GM12872 (cell line): ENCODE measurements at regions not wholly inside any gene's neighbourhood (a gene's known extent, or its start where the extent isn't known, plus 50 kb on each side); places are given as distances from the start of the nearest gene placed in this dataset.

ENCODE experiments used
- CTCF ChIP-seq: IDR thresholded peaks from 3 replicates; pipeline ENCODE4 v1.5.1; 2011; ENCODE audit warnings: low read depth, mild to moderate bottlenecking, low read length, moderate library complexity; ENCODE audit not compliant: insufficient read depth

DNA sequence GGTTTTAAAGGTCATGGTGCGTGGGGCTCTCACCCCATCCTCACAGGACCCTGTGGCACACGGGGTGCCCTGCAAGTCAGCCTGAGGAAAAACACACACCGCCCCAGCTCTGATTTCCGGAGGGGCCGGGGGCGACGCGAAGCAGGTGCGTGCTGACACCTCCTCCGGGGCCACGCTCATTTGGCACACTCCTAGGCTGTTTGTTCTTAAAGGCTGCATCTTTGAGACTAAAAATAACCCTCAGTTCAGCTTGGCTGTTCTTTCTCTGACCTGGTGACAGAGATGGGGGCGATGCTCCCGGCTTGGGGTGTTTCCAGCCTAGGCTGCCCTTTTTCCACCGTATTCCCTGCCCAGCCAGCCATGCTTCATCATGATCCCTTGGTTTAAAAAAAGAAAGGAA, 141.5 kb upstream of the TPM1 start:
- TF ChIP-seq CTCF, result no peak

GRCh38 chr15:62901909-62902546, 140.5 kb upstream of the TPM1 start:
- no peak for TF ChIP-seq CTCF

GRCh38 chr15:62902821-62903220, 139.7 kb upstream of the TPM1 start:
- no peak for TF ChIP-seq CTCF

GRCh38 chr15:62903437-62903836, 139.1 kb upstream of the TPM1 start:
- no peak for TF ChIP-seq CTCF

DNA sequence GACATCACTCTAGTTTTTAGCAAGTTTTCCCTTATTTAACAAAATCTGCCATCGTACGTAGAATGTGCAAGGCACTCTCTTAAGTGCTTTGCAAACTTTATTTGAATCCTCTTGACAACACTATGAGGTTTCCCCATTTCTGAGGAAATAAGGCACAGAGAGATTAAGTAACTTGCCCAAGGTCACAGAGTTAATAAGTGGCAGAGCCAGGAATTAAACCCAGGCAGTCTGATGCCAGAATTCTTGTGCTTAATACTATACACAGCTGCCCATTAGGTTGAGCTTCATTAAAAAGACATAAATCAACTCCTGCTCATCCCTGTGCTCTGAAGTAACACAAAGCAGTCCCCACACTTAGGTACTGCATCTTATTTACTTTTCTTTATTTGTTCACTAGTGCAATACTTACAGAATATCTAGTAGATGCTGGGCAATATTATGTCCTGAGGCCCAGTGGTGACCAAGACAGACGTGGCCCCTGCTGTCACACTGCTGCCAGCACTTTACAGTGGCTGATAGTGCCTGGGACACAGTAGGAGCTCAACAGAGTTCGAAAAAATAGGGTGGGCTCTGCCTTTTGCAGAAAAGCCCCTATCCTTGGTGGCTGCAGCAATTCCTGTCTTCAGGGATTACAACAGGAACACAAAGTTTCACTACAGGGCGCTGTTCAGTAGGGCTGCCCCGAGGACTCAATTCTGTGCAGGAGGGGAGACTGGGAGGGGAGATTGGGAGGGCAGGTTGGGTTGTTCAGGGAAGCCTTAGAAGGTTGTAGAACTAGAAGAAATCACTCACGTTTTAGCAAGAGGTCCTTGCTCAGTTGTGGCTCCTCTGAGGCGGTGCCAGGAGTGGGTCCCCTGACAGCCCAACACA, 138.3 kb upstream of the TPM1 start:
- no peak for TF ChIP-seq CTCF

- TF ChIP-seq CTCF, result no peak
Observed at GRCh38 chr15:62906627-62907026, 135.9 kb upstream of the TPM1 start.

DNA sequence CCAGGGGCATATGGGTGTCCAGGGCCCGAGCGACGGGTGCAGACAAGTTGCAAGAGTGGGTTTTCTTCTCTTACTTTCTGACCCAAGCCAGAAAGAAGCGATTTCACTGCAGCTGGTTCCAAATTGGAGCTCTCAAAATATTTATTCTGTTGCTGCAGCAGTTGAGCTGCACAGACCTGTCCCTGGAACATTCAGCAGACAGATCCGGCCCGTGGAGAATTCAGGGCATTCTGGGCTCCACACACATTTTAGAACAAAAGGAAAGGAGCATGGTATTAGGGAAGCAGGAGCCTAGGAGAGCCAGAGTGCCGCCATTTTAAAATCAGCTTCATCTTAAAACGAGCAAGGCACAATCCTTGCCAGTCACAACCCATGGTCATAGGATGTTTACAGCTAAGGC, 135.3 kb upstream of the TPM1 start:
- TF ChIP-seq CTCF, result no peak
